ENCODE measurements at regions not wholly inside any gene's neighbourhood (a gene's known extent, or its start where the extent isn't known, plus 50 kb on each side); places are given as distances from the start of the nearest gene placed in this dataset.

- intact Hi-C loops (cut with micrococcal nuclease), result no loop called here
- POLR2A ChIA-PET (ENCODE audit: unreplicated experiment), result no interaction called here
- H3K4me3 ChIP-seq (ENCODE audit: low read length), result no peak overlapping the region
- H4K20me1 ChIP-seq (ENCODE audit: low read length), result no peaks in the 10 kb centered on the region
- H3K27me3 ChIP-seq (ENCODE audit: low read length), result peaks cover 24% of the 10 kb centered on the region
- no peaks in the 10 kb centered on the region for H3K9me2 ChIP-seq (replicated peaks; ENCODE audit: low read length)
- H3F3A ChIP-seq (ENCODE audit: low read length, unreplicated experiment), result no peaks in the 10 kb centered on the region
- H3K27ac ChIP-seq (ENCODE audit: low read length), result no peak overlapping the region
- H3K4me2 ChIP-seq (ENCODE audit: low read length), result no peak overlapping the region
- CTCF ChIA-PET, result no interaction called here
- H3K9ac ChIP-seq (ENCODE audit: low read length), result no peak overlapping the region
- DNase-seq (no peak), ATAC-seq (no peak)
- BruUV-seq (replicated peaks), result no TSS peak
- no peaks in the 10 kb centered on the region for H3K4me1 ChIP-seq (ENCODE audit: insufficient read depth, low read length)
- TF ChIP-seq EZH2 (IDR thresholded peaks at IDR 0.05; ENCODE audit: low read length, unreplicated experiment) (no peak), CTCF (conservative IDR thresholded peaks at IDR 0.05; ENCODE audit: low read depth, low read length) (no peak), EZH2phosphoT487 (IDR thresholded peaks at IDR 0.05; ENCODE audit: borderline replicate concordance, low read length) (no peak)
- no peaks in the 10 kb centered on the region for H3K36me3 ChIP-seq (ENCODE audit: low read depth, low read length)
- H2AFZ ChIP-seq (ENCODE audit: low read length), result no peak overlapping the region
- no peaks in the 10 kb centered on the region for H3K79me2 ChIP-seq (ENCODE audit: low read length)
- H3K9me3 ChIP-seq (ENCODE audit: low read length), result no peaks in the 10 kb centered on the region
These were observed 167.1 kb downstream of the KCNJ2 start for GRCh38 chr17:70336411-70336810.

GRCh38 chr17:70338946-70339354 lies 169.6 kb downstream of the KCNJ2 start:
- Histone ChIP-seq H3K36me3 (ENCODE audit: low read depth, low read length) (no peaks in the 10 kb centered on the region), H3F3A (ENCODE audit: low read length, unreplicated experiment) (no peaks in the 10 kb centered on the region), H3K4me3 (ENCODE audit: low read length) (no peak overlapping the region), H2AFZ (ENCODE audit: low read length) (no peak overlapping the region), H3K4me1 (ENCODE audit: insufficient read depth, low read length) (no peaks in the 10 kb centered on the region), H4K20me1 (ENCODE audit: low read length) (no peaks in the 10 kb centered on the region), H3K9me3 (ENCODE audit: low read length) (no peaks in the 10 kb centered on the region), H3K79me2 (ENCODE audit: low read length) (no peaks in the 10 kb centered on the region), H3K27ac (ENCODE audit: low read length) (no peak overlapping the region), H3K4me2 (ENCODE audit: low read length) (no peak overlapping the region), H3K9ac (ENCODE audit: low read length) (no peak overlapping the region), H3K27me3 (ENCODE audit: low read length) (peaks cover 24% of the 10 kb centered on the region), H3K9me2 (replicated peaks; ENCODE audit: low read length) (no peaks in the 10 kb centered on the region)
- no peak for ATAC-seq
- no TSS peak for BruUV-seq (replicated peaks)
- ChIA-PET CTCF (no interaction called here), POLR2A (ENCODE audit: unreplicated experiment) (no interaction called here)
- DNase-seq, result no peak
- TF ChIP-seq EZH2 (IDR thresholded peaks at IDR 0.05; ENCODE audit: low read length, unreplicated experiment) (no peak), EZH2phosphoT487 (IDR thresholded peaks at IDR 0.05; ENCODE audit: borderline replicate concordance, low read length) (no peak), CTCF (conservative IDR thresholded peaks at IDR 0.05; ENCODE audit: low read depth, low read length) (no peak)
- intact Hi-C loops (cut with micrococcal nuclease), result no loop called here

GRCh38 chr17:70343114-70343513 lies 173.8 kb downstream of the KCNJ2 start:
- Histone ChIP-seq H3F3A (ENCODE audit: low read length, unreplicated experiment) (no peaks in the 10 kb centered on the region), H3K27ac (ENCODE audit: low read length) (no peak overlapping the region), H3K9ac (ENCODE audit: low read length) (no peak overlapping the region), H4K20me1 (ENCODE audit: low read length) (no peaks in the 10 kb centered on the region), H3K9me2 (replicated peaks; ENCODE audit: low read length) (no peaks in the 10 kb centered on the region), H3K27me3 (ENCODE audit: low read length) (peaks cover 3% of the 10 kb centered on the region; the same call in 1 of the 2 replicates), H3K4me3 (ENCODE audit: low read length) (no peak overlapping the region), H3K9me3 (ENCODE audit: low read length) (no peaks in the 10 kb centered on the region), H3K4me1 (ENCODE audit: insufficient read depth, low read length) (0 out of 2 replicates have a peak, but pooled peaks cover 8% of the 10 kb centered on the region), H3K79me2 (ENCODE audit: low read length) (no peaks in the 10 kb centered on the region), H3K36me3 (ENCODE audit: low read depth, low read length) (no peaks in the 10 kb centered on the region), H3K4me2 (ENCODE audit: low read length) (no peak overlapping the region), H2AFZ (ENCODE audit: low read length) (no peak overlapping the region)
- ATAC-seq, result no peak
- CTCF ChIA-PET, result no interaction called here
- no peak for TF ChIP-seq CTCF (conservative IDR thresholded peaks at IDR 0.05; ENCODE audit: low read depth, low read length)
- TF ChIP-seq EZH2 (IDR thresholded peaks at IDR 0.05; ENCODE audit: low read length, unreplicated experiment), result no peak
- no peak for TF ChIP-seq EZH2phosphoT487 (IDR thresholded peaks at IDR 0.05; ENCODE audit: borderline replicate concordance, low read length)
- DNase-seq, result no peak
- intact Hi-C loops (cut with micrococcal nuclease), result no loop called here
- BruUV-seq (replicated peaks), result no TSS peak
- POLR2A ChIA-PET (ENCODE audit: unreplicated experiment), result no interaction called here
